ENCODE measurements at regions not wholly inside any gene's neighbourhood (a gene's known extent, or its start where the extent isn't known, plus 50 kb on each side); places are given as distances from the start of the nearest gene placed in this dataset.

GRCh38 chr1:239819756-239820250 is 271.9 kb upstream of the FMN2 start:
- no peak for DNase-seq (ENCODE audit: extremely low read depth, insufficient read length)
- TF ChIP-seq CTCF (IDR thresholded peaks at IDR 0.05; ENCODE audit: insufficient read depth, low read length, poor library complexity, severe bottlenecking) = no peak

GRCh38 chr1:239823852-239824251 is 267.8 kb upstream of the FMN2 start:
- H3K4me3 ChIP-seq (replicated peaks; ENCODE audit: low read depth, low read length) = no peak overlapping the region
- no peaks in the 10 kb centered on the region for H3K36me3 ChIP-seq (ENCODE audit: control insufficient read depth, insufficient read depth, low read length)
- no peak for DNase-seq (ENCODE audit: extremely low read depth, insufficient read length)
- no peak for TF ChIP-seq CTCF (IDR thresholded peaks at IDR 0.05; ENCODE audit: insufficient read depth, low read length, poor library complexity, severe bottlenecking)
- no peaks in the 10 kb centered on the region for H3K27me3 ChIP-seq (replicated peaks; ENCODE audit: control insufficient read depth, insufficient read depth, low read length)

More at GRCh38 chr1:239819756-239820250, 271.9 kb upstream of the FMN2 start:
- no peak overlapping the region for H3K4me3 ChIP-seq (replicated peaks; ENCODE audit: low read depth, low read length)
- H3K36me3 ChIP-seq (ENCODE audit: control insufficient read depth, insufficient read depth, low read length) = no peaks in the 10 kb centered on the region
- no peaks in the 10 kb centered on the region for H3K27me3 ChIP-seq (replicated peaks; ENCODE audit: control insufficient read depth, insufficient read depth, low read length)

GRCh38 chr1:239826211-239826610 is 265.5 kb upstream of the FMN2 start:
- no peak for DNase-seq (ENCODE audit: extremely low read depth, insufficient read length)
- no peaks in the 10 kb centered on the region for H3K27me3 ChIP-seq (replicated peaks; ENCODE audit: control insufficient read depth, insufficient read depth, low read length)
- no peaks in the 10 kb centered on the region for H3K36me3 ChIP-seq (ENCODE audit: control insufficient read depth, insufficient read depth, low read length)
- H3K4me3 ChIP-seq (replicated peaks; ENCODE audit: low read depth, low read length) = no peak overlapping the region
- no peak for TF ChIP-seq CTCF (IDR thresholded peaks at IDR 0.05; ENCODE audit: insufficient read depth, low read length, poor library complexity, severe bottlenecking)

- TF ChIP-seq CTCF (IDR thresholded peaks at IDR 0.05; ENCODE audit: insufficient read depth, low read length, poor library complexity, severe bottlenecking) = no peak
- H3K4me3 ChIP-seq (replicated peaks; ENCODE audit: low read depth, low read length) = no peak overlapping the region
- no peak for DNase-seq (ENCODE audit: extremely low read depth, insufficient read length)
- H3K36me3 ChIP-seq (ENCODE audit: control insufficient read depth, insufficient read depth, low read length) = no peaks in the 10 kb centered on the region
- H3K27me3 ChIP-seq (replicated peaks; ENCODE audit: control insufficient read depth, insufficient read depth, low read length) = no peaks in the 10 kb centered on the region
Observed at GRCh38 chr1:239826736-239827135, 264.9 kb upstream of the FMN2 start.

- Histone ChIP-seq H3K27me3 (replicated peaks; ENCODE audit: control insufficient read depth, insufficient read depth, low read length) (no peaks in the 10 kb centered on the region), H3K4me3 (replicated peaks; ENCODE audit: low read depth, low read length) (no peak overlapping the region), H3K36me3 (ENCODE audit: control insufficient read depth, insufficient read depth, low read length) (no peaks in the 10 kb centered on the region)
- DNase-seq (ENCODE audit: extremely low read depth, insufficient read length) = no peak
- TF ChIP-seq CTCF (IDR thresholded peaks at IDR 0.05; ENCODE audit: insufficient read depth, low read length, poor library complexity, severe bottlenecking) = no peak
Observed at GRCh38 chr1:239829535-239829934, 262.1 kb upstream of the FMN2 start.
